ENCODE measurements at regions not wholly inside any gene's neighbourhood (a gene's known extent, or its start where the extent isn't known, plus 50 kb on each side); places are given as distances from the start of the nearest gene placed in this dataset.

DNA sequence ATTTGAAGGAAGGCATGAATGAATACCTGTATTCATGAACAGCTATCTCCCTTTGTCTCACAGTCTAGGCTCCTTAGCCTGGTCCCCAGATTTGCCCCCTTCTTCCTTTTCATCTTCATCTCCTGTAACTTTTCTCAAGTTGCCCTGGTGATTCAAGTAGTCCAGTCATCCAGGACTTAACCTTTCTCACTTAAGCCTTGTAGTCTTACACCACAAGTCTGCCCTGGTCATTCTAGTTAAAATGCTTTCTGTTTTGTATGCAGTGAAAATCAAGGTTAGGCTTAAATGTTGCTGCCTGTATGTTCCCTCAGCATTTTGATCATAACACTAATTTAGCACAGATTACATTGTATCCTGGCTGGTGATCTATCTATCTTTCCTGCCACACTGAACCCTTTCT, 58.5 kb upstream of the SLC7A11 start:
- no peak for ATAC-seq
- no peak for DNase-seq
- intact Hi-C loops (cut with micrococcal nuclease): no loop called here

- DNase-seq: no peak
- intact Hi-C loops (cut with micrococcal nuclease): no loop called here
Observed at GRCh38 chr4:138299881-138300280, 57.7 kb upstream of the SLC7A11 start.

GRCh38 chr4:138298866-138299265, 56.7 kb upstream of the SLC7A11 start:
- ATAC-seq (no peak), DNase-seq (no peak)
- intact Hi-C loops (cut with micrococcal nuclease): no loop called here

More at GRCh38 chr4:138299881-138300280, 57.7 kb upstream of the SLC7A11 start:
- no peak for ATAC-seq

DNA sequence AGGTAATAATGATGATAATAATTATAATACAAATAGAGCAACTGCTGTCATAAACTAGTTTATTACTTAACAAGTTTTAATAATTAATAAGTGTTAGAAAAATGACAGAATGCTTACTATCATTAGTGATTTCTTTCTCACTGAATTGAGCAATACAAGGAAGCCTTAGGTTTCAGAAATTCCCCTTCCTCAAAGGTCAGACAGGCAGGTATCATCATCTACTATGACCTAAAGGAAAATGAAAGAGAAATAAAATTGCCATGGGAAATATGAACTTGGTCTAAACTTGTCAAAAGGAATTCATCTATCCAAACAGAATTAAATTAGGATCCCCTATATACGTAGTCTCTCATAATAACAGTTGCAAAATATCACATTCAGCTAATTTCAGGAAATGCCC, 56.3 kb upstream of the SLC7A11 start:
- DNase-seq: no peak
- intact Hi-C loops (cut with micrococcal nuclease): no loop called here
- no peak for ATAC-seq

DNA sequence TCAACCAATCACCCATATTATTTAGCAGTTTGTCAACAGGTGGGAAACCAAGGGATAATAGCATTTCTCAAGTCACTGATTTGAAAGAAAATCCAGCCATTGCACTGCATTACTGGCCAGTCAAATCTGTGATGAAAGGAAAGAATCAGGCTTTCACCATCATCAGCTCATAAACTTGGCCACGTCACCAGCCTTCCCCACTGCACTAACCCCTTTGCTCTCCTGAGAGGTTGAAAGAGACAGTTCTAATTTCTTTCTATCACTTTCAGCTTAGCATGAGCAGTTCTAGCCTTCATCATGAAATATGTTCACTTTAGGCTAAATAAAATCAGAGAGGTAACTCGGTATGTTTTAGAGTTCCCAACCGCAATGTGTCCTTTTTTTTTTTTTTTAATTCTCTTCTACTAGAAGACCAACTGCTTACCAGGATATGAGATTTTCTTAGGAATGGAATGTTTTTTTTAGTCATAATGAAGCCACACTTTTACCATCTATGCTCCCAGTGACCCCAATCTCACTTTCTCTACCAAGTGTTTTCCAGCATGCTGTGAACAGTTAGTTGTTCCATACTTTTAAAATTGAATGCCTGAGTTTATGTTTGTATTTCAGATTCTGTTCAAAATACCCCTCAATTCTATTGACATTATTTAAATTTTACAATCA, 55.7 kb upstream of the SLC7A11 start:
- intact Hi-C loops (cut with micrococcal nuclease): no loop called here
- DNase-seq (no peak), ATAC-seq (no peak)

GRCh38 chr4:138292321-138292720, 50.2 kb upstream of the SLC7A11 start:
- ATAC-seq (no peak), DNase-seq (no peak)
- intact Hi-C loops (cut with micrococcal nuclease): no loop called here
